CD8-positive, alpha-beta memory T cell (primary cell): ENCODE measurements at regions not wholly inside any gene's neighbourhood (a gene's known extent, or its start where the extent isn't known, plus 50 kb on each side); places are given as distances from the start of the nearest gene placed in this dataset.

ENCODE experiments used
- CTCF ChIA-PET: fragments of 350-600 bp; sonication (Branson Sonifier 250); formaldehyde crosslinking; loops from one replicate; lab custom pipeline; 2021; ENCODE audit warnings: antibody characterized with exemption; lab: Charles Lee
- POLR2A ChIA-PET: fragments of 350-600 bp; sonication (Branson Sonifier 250); formaldehyde crosslinking; loops from one replicate; lab custom pipeline; 2021; ENCODE audit warnings: antibody characterized with exemption; lab: Charles Lee
- DNase-seq, 5 donors: peaks; one replicate each; pipeline versions ENCODE4 v3.0.0 to v3.0.0-alpha.2; 2020 to 2022; ENCODE audit warnings: mixed read lengths in 1 of 5
- H3K27ac ChIP-seq: one replicate; pipeline ENCODE4 v1.7.0; 2013; ENCODE audit warnings: low read depth, mild to moderate bottlenecking, low read length, moderate library complexity
- H3K27me3 ChIP-seq: 2 replicates; pipeline ENCODE4 v1.7.0; 2013; ENCODE audit warnings: low read length, mild to moderate bottlenecking; ENCODE audit not compliant: insufficient read depth, poor library complexity, severe bottlenecking
- H3K36me3 ChIP-seq: 2 replicates; pipeline ENCODE4 v1.7.0; 2013; ENCODE audit warnings: mild to moderate bottlenecking, low read length, moderate library complexity; ENCODE audit not compliant: insufficient read depth
- H3K4me1 ChIP-seq: 2 replicates; pipeline ENCODE4 v1.7.0; 2013; ENCODE audit warnings: mild to moderate bottlenecking, low read length, moderate library complexity; ENCODE audit not compliant: insufficient read depth
- H3K4me3 ChIP-seq: 2 replicates; pipeline ENCODE4 v1.7.0; 2013; ENCODE audit warnings: mild to moderate bottlenecking, low read length
- H3K9me3 ChIP-seq: 2 replicates; pipeline ENCODE4 v1.7.0; 2013; ENCODE audit warnings: mild to moderate bottlenecking, low read length
- H3K27ac Mint-ChIP-seq, 8 donors: one replicate each; pipeline ENCODE4 v1.8.0; 2020 to 2021; ENCODE audit warnings: mixed read lengths in 8 of 8, mild to moderate bottlenecking in 6 of 8, inconsistent platforms in 3 of 8, moderate library complexity in 3 of 8
- H3K27me3 Mint-ChIP-seq, 2 donors: one replicate each; pipeline ENCODE4 v1.8.0; 2020 to 2021; ENCODE audit warnings: mixed read lengths in 2 of 2, mild to moderate bottlenecking in 1 of 2, moderate library complexity in 1 of 2
- H3K36me3 Mint-ChIP-seq, 3 donors: one replicate each; pipeline ENCODE4 v1.8.0; 2020 to 2021; ENCODE audit warnings: mixed read lengths in 3 of 3, inconsistent platforms in 1 of 3, mild to moderate bottlenecking in 1 of 3
- H3K4me1 Mint-ChIP-seq, 3 donors: one replicate each; pipeline ENCODE4 v1.8.0; 2020 to 2021; ENCODE audit warnings: mixed read lengths in 3 of 3, inconsistent platforms in 1 of 3, mild to moderate bottlenecking in 1 of 3
- H3K4me3 Mint-ChIP-seq, 7 donors: one replicate each; pipeline ENCODE4 v1.8.0; 2020 to 2021; ENCODE audit warnings: mixed read lengths in 7 of 7, mild to moderate bottlenecking in 6 of 7, moderate library complexity in 4 of 7, inconsistent platforms in 2 of 7
- H3K9me3 Mint-ChIP-seq, 5 donors: one replicate each; pipeline ENCODE4 v1.8.0; 2020 to 2022; ENCODE audit warnings: mixed read lengths in 5 of 5, mild to moderate bottlenecking in 3 of 5, moderate library complexity in 2 of 5, inconsistent platforms in 1 of 5

DNA sequence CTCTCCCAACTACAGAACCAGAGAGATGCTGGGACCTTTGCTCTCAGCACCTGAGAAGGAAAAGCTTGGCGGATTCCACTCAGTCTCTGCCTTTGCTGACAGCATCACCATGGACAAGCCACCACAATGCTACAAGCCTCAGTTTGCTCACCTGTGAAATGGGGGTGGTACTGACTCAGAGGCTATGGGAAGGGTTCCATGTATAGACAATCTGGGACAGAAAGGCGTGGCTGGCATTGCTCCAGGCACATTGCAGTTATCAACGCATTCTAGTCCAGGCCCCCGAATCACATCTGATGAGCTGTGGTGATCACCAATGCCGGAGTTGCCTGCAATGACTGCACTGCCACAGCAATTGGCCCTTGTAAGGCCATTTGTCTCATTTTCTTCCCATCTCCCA is 72.6 kb downstream of the ISX start:
- H3K36me3 ChIP-seq: no peaks in the 10 kb centered on the region
- no peaks in the 10 kb centered on the region for H3K9me3 Mint-ChIP-seq
- ChIA-PET CTCF (no interaction called here), POLR2A (no interaction called here)
- no peaks in the 10 kb centered on the region for H3K4me1 ChIP-seq
- H3K4me3 Mint-ChIP-seq: no peak overlapping the region
- H3K9me3 ChIP-seq: no peaks in the 10 kb centered on the region
- no peaks in the 10 kb centered on the region for H3K4me1 Mint-ChIP-seq
- H3K27ac Mint-ChIP-seq: no peak overlapping the region
- H3K4me3 ChIP-seq: no peak overlapping the region
- no peaks in the 10 kb centered on the region for H3K27me3 ChIP-seq
- H3K27me3 Mint-ChIP-seq: peaks cover 8 to 40% of the 10 kb centered on the region in 2 donors
- DNase-seq: no peak
- no peak overlapping the region for H3K27ac ChIP-seq
- H3K36me3 Mint-ChIP-seq: no peaks in the 10 kb centered on the region

- Histone ChIP-seq H3K4me1 (no peaks in the 10 kb centered on the region), H3K9me3 (no peaks in the 10 kb centered on the region), H3K27me3 (no peaks in the 10 kb centered on the region), H3K27ac (no peak overlapping the region), H3K4me3 (no peak overlapping the region), H3K36me3 (no peaks in the 10 kb centered on the region)
- H3K27me3 Mint-ChIP-seq: peaks cover 8 to 23% of the 10 kb centered on the region in 2 donors
- POLR2A ChIA-PET: no interaction called here
- no peak overlapping the region for H3K27ac Mint-ChIP-seq
- H3K36me3 Mint-ChIP-seq: no peaks in the 10 kb centered on the region
- CTCF ChIA-PET: interaction anchor here (1.2 kb wide), 1 partner anchor 10 kb away, joined by 3 read pairs; no protein-coding TSS in a partner anchor
- H3K9me3 Mint-ChIP-seq: no peaks in the 10 kb centered on the region
- no peak overlapping the region for H3K4me3 Mint-ChIP-seq
- no peaks in the 10 kb centered on the region for H3K4me1 Mint-ChIP-seq
- DNase-seq: no peak
These were observed 75.2 kb downstream of the ISX start for GRCh38 chr22:35140879-35141745.

DNA sequence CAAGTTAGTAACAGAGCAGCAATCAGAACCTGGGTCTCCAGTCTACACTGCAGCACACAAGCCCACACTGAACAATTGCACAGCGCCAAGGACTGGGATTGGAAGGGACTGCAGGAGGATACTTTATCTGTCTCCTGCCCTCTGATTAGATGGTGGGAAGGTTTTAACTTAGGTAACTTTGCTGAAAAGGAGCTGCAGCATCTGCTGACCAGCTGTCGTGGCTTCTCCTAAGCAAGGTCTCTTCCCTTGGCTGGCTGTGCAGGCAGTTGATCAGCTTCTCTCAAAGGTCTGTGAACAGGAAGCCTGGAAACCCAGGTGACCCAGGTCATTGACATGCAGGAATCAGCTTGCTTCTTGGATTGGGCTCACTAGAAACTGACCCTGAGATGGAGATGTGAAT is 82.4 kb downstream of the ISX start:
- Histone ChIP-seq H3K27ac (no peak overlapping the region), H3K36me3 (no peaks in the 10 kb centered on the region)
- H3K4me3 Mint-ChIP-seq: no peak overlapping the region

DNA sequence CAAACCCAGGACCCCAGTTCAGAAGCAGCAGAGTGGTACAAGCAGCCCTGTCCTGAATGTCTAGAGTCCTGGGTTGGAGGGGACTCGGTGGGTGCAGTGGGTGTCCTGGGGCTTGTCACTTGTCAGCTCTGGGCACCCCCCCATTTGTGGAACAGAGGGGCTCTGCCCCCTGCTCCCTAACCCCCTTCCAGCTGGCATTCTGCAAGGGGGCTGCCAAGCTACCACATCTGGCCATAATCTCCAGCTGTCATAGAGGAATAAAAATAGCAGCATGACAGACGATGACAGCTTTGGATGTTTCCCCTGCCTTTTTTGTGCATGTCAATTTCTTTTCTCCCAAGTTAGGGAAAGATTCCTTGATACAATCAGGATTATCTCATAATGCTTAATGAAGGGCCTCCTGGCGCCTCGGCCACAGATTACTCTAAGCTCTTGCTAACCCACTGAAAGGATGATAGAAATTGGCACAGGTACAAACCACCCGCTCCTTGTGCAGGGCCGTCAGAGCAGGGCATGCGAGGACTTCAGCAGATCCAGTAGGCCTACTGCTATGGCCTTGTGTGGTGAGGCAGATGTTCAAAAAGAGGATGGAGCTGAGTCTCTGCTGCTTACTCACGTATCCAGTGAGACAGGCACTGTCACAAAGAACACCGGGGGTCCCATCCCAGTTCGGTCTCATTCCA is 83.0 kb downstream of the ISX start:
- Histone ChIP-seq H3K9me3 (no peaks in the 10 kb centered on the region), H3K27me3 (no peaks in the 10 kb centered on the region), H3K4me1 (no peaks in the 10 kb centered on the region), H3K27ac (no peak overlapping the region), H3K36me3 (no peaks in the 10 kb centered on the region), H3K4me3 (no peak overlapping the region)
- Mint-ChIP-seq H3K4me1 (peaks cover 0 to 6% (median 4%) of the 10 kb centered on the region in 3 donors), H3K27me3 (peaks cover 20 to 39% of the 10 kb centered on the region in 2 donors), H3K36me3 (no peaks in the 10 kb centered on the region), H3K4me3 (no peak overlapping the region), H3K9me3 (no peaks in the 10 kb centered on the region), H3K27ac (no peak overlapping the region)
- no peak for DNase-seq
- POLR2A ChIA-PET: no interaction called here
- CTCF ChIA-PET: no interaction called here

More for the DNA sequence above, 82.4 kb downstream of the ISX start:
- Mint-ChIP-seq H3K27ac (peak overlapping the region in 1 of 8 donors; percentile 24), H3K9me3 (no peaks in the 10 kb centered on the region), H3K4me1 (peaks cover 0 to 6% (median 4%) of the 10 kb centered on the region in 3 donors), H3K36me3 (no peaks in the 10 kb centered on the region), H3K27me3 (peaks cover 20 to 36% of the 10 kb centered on the region in 2 donors)
- Histone ChIP-seq H3K9me3 (no peaks in the 10 kb centered on the region), H3K4me1 (no peaks in the 10 kb centered on the region), H3K4me3 (no peak overlapping the region), H3K27me3 (no peaks in the 10 kb centered on the region)
- CTCF ChIA-PET: no interaction called here
- no peak for DNase-seq
- POLR2A ChIA-PET: no interaction called here

DNA sequence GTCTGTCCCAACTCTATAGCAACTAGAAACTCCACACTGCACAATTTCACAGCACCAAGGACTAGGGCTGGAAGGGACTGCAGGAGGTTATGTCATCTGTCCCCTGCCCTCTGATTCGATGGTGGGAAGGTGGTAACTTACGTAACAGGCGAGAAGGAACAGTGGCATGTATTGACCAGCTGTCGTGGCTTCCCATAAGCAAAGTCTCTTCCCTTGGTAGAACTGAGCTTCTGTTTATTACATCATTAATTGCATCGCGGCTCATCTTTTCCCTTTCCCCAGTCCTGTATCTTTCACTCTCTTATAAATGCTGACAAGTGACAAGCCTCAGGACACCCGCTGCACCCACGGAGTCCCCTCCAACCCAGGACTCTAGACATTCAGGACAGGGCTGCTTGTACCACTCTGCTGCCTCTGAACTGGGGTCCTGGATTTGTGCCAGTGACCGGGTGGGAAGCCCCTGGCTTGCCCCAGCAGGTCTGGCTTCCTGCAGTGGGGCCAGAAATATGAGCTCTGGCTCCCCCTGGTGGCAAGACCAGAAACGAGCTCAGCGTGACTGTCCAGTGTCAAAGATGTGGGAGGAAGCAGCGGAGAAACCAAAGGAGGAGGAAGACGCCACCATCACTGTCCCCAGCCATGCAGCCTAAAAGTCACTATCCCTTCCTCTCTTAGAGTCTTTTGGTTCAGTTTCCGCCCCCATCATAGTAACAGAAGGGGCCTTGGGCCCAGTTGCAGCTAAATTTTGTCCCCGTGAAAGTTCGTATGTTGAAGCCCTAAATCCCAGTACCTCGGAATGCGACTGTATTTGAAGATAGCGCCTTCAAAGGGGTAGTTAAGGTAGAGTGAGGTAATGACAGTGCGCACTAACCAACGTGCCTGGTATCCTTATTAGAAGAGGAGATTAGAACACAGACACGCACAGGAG is 84.5 kb downstream of the ISX start:
- H3K9me3 Mint-ChIP-seq: no peaks in the 10 kb centered on the region
- peak overlapping the region in 1 of 8 donors; percentile 15 for H3K27ac Mint-ChIP-seq
- H3K4me1 Mint-ChIP-seq: peaks cover 0 to 6% (median 4%) of the 10 kb centered on the region in 3 donors
- no peak overlapping the region for H3K4me3 Mint-ChIP-seq
- no peak overlapping the region for H3K4me3 ChIP-seq
- no peak overlapping the region for H3K27ac ChIP-seq
- no peaks in the 10 kb centered on the region for H3K4me1 ChIP-seq
- DNase-seq: peak in 4 of 5 donors; percentile 26 to 55 (median 30)
- H3K36me3 ChIP-seq: no peaks in the 10 kb centered on the region
- CTCF ChIA-PET: interaction anchor here (0.6 to 1.1 kb wide), 4 partner anchors 8 to 81 kb away, joined by 3 to 4 read pairs (median 4); no protein-coding TSS in a partner anchor
- no peaks in the 10 kb centered on the region for H3K9me3 ChIP-seq
- POLR2A ChIA-PET: no interaction called here
- peaks cover 5% of the 10 kb centered on the region for H3K27me3 ChIP-seq
- peaks cover 21 to 51% of the 10 kb centered on the region in 2 donors for H3K27me3 Mint-ChIP-seq
- no peaks in the 10 kb centered on the region for H3K36me3 Mint-ChIP-seq

DNA sequence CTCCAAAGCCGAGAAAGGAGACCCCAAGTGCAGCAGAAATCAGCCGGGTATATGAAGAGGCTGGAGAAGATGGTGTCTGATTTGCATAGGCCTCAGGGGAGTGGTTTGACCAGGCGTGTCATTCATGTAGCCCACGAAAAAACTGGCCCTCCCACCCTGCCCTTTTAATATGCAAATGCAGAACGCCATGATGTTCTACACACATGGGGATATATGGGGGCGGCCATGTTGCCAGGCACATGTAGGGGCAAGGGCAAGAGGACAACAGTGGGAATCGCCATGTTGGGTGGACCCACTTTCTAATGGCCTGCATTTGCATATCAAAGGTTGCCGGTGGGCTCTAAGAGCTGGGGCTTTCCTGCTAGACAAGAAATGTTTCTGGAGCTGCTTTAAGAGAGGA is 86.4 kb downstream of the ISX start:
- H3K36me3 Mint-ChIP-seq: no peaks in the 10 kb centered on the region
- CTCF ChIA-PET: no interaction called here
- no peaks in the 10 kb centered on the region for H3K36me3 ChIP-seq

GRCh38 chr22:35154937-35155387 is 89.0 kb downstream of the ISX start:
- Mint-ChIP-seq H3K27ac (no peak overlapping the region), H3K9me3 (no peaks in the 10 kb centered on the region), H3K36me3 (no peaks in the 10 kb centered on the region), H3K4me1 (peaks cover 0 to 6% (median 4%) of the 10 kb centered on the region in 3 donors), H3K27me3 (peaks cover 19 to 62% of the 10 kb centered on the region in 2 donors), H3K4me3 (no peak overlapping the region)
- ChIA-PET CTCF (no interaction called here), POLR2A (no interaction called here)
- Histone ChIP-seq H3K4me1 (no peaks in the 10 kb centered on the region), H3K36me3 (no peaks in the 10 kb centered on the region), H3K27ac (no peak overlapping the region), H3K9me3 (no peaks in the 10 kb centered on the region), H3K27me3 (peaks cover 5% of the 10 kb centered on the region), H3K4me3 (no peak overlapping the region)
- no peak for DNase-seq

More for the DNA sequence above, 86.4 kb downstream of the ISX start:
- POLR2A ChIA-PET: no interaction called here
- no peak overlapping the region for H3K4me3 ChIP-seq
- H3K4me3 Mint-ChIP-seq: no peak overlapping the region
- H3K27ac Mint-ChIP-seq: no peak overlapping the region
- H3K9me3 ChIP-seq: no peaks in the 10 kb centered on the region
- H3K27ac ChIP-seq: no peak overlapping the region
- peaks cover 5% of the 10 kb centered on the region for H3K27me3 ChIP-seq
- H3K9me3 Mint-ChIP-seq: no peaks in the 10 kb centered on the region
- peaks cover 14 to 63% of the 10 kb centered on the region in 2 donors for H3K27me3 Mint-ChIP-seq
- H3K4me1 Mint-ChIP-seq: peaks cover 0 to 6% (median 4%) of the 10 kb centered on the region in 3 donors
- DNase-seq: no peak
- H3K4me1 ChIP-seq: no peaks in the 10 kb centered on the region
